ENCODE measurements at regions not wholly inside any gene's neighbourhood (a gene's known extent, or its start where the extent isn't known, plus 50 kb on each side); places are given as distances from the start of the nearest gene placed in this dataset.

- no peak for TF ChIP-seq TAF1 (IDR thresholded peaks at IDR 0.05; ENCODE audit: borderline replicate concordance, insufficient read depth, low read length)
- TF ChIP-seq POLR2AphosphoS5 (IDR thresholded peaks at IDR 0.05; ENCODE audit: low read depth, low read length) = no peak
Measured at GRCh38 chr5:124027441-124027840, 515.5 kb downstream of the CSNK1G3 start.
